Memory B cell (primary cell): ENCODE measurements at regions not wholly inside any gene's neighbourhood (a gene's known extent, or its start where the extent isn't known, plus 50 kb on each side); places are given as distances from the start of the nearest gene placed in this dataset.

Experiments used
- ATAC-seq: fragments of 150-1000 bp; cut with Tn5 transposase; 2 replicates; pipeline ENCODE4 v1.10.0; 2021; ENCODE audit warnings: low read depth, mild to moderate bottlenecking, moderate library complexity
- DNase-seq, 2 donors: peaks; one replicate each; pipeline ENCODE4 v3.0.0; 2022; ENCODE audit warnings: low spot score in 2 of 2
- H3K27ac Mint-ChIP-seq: one replicate; pipeline ENCODE4 v1.8.0; 2022; ENCODE audit warnings: mild to moderate bottlenecking, moderate library complexity, mixed read lengths
- H3K27me3 Mint-ChIP-seq: one replicate; pipeline ENCODE4 v1.8.0; 2022; ENCODE audit warnings: mixed read lengths
- H3K36me3 Mint-ChIP-seq: one replicate; pipeline ENCODE4 v1.8.0; 2022; ENCODE audit warnings: mild to moderate bottlenecking, mixed read lengths
- H3K4me1 Mint-ChIP-seq: one replicate; pipeline ENCODE4 v1.8.0; 2022; ENCODE audit warnings: mixed read lengths
- H3K4me3 Mint-ChIP-seq: one replicate; pipeline ENCODE4 v1.8.0; 2022; ENCODE audit warnings: mild to moderate bottlenecking, moderate library complexity, mixed read lengths
- H3K9me3 Mint-ChIP-seq: one replicate; pipeline ENCODE4 v1.8.0; 2022; ENCODE audit warnings: mixed read lengths

DNA sequence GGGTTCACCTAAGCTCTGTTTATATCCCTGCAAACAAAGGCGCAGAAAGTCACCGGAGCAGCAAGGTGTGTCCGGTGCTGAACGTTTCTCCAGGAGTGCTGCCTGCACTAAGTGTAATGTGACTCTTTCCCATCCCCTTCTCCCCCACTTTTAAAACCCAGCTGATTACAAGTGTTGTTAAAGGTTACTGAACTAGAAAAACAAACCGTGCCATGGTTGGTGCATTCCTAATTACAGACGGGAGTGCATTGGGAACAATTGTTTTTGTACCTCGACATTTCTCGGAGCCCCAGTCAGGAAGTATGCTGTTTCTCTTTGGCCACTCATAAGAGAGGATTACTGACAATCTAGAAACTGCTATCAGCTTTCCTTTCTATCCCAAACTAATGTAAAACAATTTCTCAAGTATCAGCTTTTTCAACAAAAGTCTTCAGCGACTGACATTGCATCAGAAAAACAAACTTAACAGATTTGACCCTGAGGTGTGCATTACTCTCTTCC is 441.0 kb upstream of the SALL1 start:
- Mint-ChIP-seq H3K27ac (no peak overlapping the region), H3K27me3 (no peaks in the 10 kb centered on the region), H3K36me3 (no peaks in the 10 kb centered on the region), H3K9me3 (peaks cover 2% of the 10 kb centered on the region), H3K4me1 (no peaks in the 10 kb centered on the region), H3K4me3 (no peak overlapping the region)
- ATAC-seq, result no peak
- DNase-seq, result no peak

DNA sequence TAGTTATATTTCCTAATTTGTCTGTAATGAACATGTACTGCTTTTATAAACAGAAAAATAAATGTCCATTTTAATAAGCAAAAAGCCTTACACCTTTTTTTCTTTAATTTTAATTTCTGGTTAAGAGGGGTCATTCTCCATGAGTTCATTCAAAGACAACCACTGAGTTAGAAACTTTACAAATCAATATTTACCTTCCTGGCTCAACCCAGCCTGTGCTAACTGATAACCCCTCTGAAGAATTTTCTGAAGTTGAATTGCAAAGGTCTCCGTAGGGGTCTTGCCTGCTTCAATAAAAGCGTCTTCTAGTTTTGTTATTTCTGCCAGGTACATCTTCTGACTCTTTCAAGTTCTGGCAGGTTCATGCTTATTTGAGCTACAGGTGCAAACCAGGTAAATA is 440.4 kb upstream of the SALL1 start:
- DNase-seq (no peak), ATAC-seq (no peak)
- H3K9me3 Mint-ChIP-seq, result peaks cover 2% of the 10 kb centered on the region
- no peaks in the 10 kb centered on the region for H3K4me1 Mint-ChIP-seq
- H3K27me3 Mint-ChIP-seq, result no peaks in the 10 kb centered on the region
- no peak overlapping the region for H3K27ac Mint-ChIP-seq
- no peaks in the 10 kb centered on the region for H3K36me3 Mint-ChIP-seq
- H3K4me3 Mint-ChIP-seq, result no peak overlapping the region

DNA sequence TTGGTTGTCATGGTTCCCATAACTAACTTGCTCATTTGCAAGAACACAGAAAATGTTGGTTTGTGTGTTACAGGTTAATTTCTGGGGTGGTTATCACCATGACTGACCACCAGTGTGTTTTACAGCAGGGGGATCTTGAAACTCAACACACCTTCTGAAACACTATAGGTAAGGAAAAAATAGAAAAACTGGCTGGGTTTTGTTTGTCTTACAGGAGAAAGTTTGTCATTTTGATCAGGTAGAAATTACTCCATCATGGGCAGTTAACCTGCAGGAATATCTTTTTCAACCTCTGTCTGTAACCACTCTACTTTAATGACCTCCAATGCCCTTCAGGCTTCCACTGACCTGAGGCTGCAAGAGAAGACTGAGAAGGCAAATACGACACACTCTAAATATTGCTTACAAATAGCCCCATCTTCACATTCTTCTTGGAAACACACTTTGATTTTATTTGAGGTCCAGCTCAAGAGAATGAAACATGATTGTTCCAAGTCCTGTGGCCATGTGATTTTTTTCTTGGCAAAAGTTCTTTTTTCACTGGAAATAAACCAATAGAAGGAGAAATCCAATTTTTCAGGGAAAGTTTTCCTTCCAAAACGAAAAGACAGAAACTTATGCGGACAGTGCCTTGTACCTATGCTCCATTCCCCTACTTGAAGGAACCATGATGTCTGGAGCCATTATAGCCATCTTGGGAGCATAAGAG is 428.7 kb upstream of the SALL1 start:
- no peaks in the 10 kb centered on the region for H3K4me1 Mint-ChIP-seq
- no peak overlapping the region for H3K4me3 Mint-ChIP-seq
- no peak overlapping the region for H3K27ac Mint-ChIP-seq
- H3K27me3 Mint-ChIP-seq, result no peaks in the 10 kb centered on the region
- no peaks in the 10 kb centered on the region for H3K9me3 Mint-ChIP-seq
- DNase-seq, result no peak
- H3K36me3 Mint-ChIP-seq, result no peaks in the 10 kb centered on the region
- ATAC-seq, result no peak

DNA sequence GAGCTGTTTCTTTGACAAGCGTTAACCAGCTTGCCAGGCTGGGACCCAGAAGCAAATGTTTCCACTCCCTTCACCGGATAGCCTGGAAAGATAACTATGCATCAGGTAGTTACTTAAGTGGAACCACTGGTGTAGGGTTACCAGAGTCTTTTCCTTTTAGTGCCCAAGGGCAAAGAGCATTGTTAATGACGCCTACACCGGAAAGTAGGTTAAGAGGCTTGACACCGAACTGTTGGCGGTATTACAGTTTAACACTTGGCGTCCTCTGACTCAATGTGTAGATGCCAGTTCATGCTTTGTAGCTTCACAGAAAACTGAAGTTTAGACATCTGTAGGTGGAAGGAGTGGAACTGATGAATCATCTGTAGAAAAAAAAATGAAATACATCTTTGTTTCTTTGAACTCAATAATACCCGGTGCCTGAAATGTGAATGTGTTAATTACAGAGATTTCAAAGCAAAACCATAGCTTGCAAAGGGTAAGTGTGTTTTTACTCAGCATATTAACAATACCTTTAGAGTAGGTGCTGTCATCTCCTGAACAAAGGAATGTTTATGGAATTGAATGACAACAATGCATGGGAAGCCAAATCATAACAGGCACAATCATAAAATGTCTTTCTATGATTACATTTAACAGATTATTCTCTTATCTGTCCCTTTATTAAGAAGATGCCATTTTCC is 426.7 kb upstream of the SALL1 start:
- no peak for DNase-seq

DNA sequence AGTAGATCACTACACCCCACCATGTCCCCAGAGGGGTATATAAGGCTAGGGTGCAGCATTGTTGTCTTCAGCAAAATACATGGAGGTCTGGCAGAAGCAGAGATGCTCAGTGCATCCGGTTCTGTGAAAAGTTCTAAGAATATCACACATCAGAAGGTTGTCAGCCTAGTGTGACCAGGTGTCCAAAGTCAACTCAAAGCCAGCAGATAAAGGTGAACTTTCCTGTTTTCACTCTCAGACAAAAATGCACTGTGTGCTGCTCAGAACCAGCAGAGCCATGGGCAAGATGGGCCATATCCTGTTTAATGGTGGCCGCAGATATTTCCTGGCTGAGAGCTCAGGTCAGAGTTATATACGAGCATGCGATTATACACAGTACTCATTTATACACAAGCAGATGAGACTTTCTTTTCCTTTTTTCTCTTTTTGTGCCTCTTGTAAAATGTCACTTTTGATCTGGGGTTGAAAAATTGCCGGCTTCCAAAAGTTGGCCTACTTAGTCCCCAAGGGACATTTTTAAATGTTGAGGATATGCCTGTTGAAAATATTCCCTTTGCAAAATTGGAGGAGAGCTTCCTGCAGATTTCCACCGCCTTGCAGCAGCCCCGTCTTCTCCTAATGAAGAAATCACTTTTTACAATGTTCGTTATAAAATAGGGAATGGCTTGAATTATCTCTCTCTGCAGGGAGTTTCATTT is 425.6 kb upstream of the SALL1 start:
- no peak for ATAC-seq
- Mint-ChIP-seq H3K4me3 (no peak overlapping the region), H3K27ac (no peak overlapping the region), H3K27me3 (no peaks in the 10 kb centered on the region), H3K36me3 (no peaks in the 10 kb centered on the region), H3K9me3 (peaks cover 3% of the 10 kb centered on the region), H3K4me1 (no peaks in the 10 kb centered on the region)
- DNase-seq, result no peak

More for the DNA sequence above, 426.7 kb upstream of the SALL1 start:
- H3K4me1 Mint-ChIP-seq, result no peaks in the 10 kb centered on the region
- no peak overlapping the region for H3K27ac Mint-ChIP-seq
- no peaks in the 10 kb centered on the region for H3K9me3 Mint-ChIP-seq
- ATAC-seq, result no peak
- H3K27me3 Mint-ChIP-seq, result no peaks in the 10 kb centered on the region
- H3K36me3 Mint-ChIP-seq, result no peaks in the 10 kb centered on the region
- H3K4me3 Mint-ChIP-seq, result no peak overlapping the region

DNA sequence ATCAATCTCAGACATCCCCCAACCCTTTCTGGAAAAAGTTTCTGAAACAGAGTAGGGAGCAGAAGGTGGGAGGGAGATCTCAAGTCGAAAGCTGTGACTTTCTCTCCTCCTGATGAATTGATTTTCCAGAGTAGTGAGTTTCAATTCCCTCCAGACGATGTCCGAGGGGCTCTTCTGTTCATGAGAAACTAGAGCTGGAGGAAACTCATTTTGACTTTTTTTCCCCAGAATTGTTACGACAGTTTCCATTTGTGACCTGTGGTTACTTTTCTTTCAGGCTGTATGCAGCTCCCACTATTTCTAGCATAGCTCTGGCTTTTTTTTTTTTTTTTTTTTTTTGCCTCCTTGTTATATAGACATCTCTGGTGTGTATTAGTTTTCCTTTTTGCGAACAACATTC is 422.1 kb upstream of the SALL1 start:
- H3K9me3 Mint-ChIP-seq, result peaks cover 4% of the 10 kb centered on the region
- ATAC-seq (no peak), DNase-seq (no peak)
- H3K4me1 Mint-ChIP-seq, result no peaks in the 10 kb centered on the region
- no peak overlapping the region for H3K4me3 Mint-ChIP-seq
- H3K27ac Mint-ChIP-seq, result no peak overlapping the region
- no peaks in the 10 kb centered on the region for H3K36me3 Mint-ChIP-seq
- H3K27me3 Mint-ChIP-seq, result no peaks in the 10 kb centered on the region

DNA sequence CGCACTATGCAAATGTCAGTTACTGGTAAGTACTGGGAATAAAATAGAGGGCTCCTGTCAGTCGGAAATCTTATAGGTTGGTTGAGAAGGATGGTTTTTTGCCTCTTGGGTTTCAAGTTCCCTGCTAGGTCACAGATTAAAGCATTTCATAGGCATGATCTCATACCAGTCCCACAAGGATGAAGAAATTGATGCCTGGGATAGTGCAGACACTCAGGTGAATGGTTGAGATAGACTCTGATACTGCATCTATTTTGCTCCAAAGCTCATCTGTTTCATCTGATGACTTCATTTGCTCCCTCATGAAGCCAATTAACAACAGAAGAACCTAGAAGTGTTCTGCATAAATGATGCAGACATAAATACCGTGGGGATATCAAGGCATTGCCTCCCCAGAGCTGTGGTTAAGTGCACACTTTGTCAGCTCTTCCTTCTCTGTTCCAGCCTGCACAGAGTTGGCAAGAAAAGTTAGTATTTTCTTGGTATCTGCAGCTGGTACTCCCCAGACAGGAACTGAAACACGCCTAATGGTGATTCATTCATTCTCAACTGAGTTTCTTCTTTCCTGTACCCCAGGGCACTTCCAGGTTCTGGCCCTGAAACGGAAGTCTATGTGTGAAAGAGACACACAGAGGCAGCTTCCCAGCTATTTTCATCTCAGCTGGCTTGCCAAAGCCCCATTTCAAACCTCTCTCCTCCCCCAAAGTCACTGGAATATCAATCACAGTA is 418.3 kb upstream of the SALL1 start:
- ATAC-seq (no peak), DNase-seq (no peak)
- Mint-ChIP-seq H3K27ac (no peak overlapping the region), H3K4me1 (no peaks in the 10 kb centered on the region), H3K9me3 (peaks cover 11% of the 10 kb centered on the region), H3K27me3 (no peaks in the 10 kb centered on the region), H3K4me3 (no peak overlapping the region), H3K36me3 (no peaks in the 10 kb centered on the region)

DNA sequence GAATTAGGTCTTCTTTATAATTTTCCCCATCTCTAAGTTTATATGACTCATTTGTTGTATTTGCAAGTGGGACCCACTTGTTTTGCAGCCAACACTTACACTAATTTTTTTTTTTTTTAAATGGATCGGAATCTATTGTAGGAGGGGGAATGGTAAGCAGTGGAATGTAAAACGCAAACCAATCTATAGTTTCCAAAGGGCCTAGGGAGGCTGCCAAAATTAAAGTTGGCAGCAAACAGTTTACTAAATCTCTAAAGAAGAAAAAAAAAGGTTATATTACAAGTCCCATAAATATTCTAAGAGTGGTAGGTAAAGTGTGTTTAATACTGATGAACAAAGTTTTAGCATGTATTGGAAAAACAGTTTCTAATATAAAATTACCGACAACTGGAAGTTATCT is 416.8 kb upstream of the SALL1 start:
- Mint-ChIP-seq H3K27me3 (no peaks in the 10 kb centered on the region), H3K4me1 (no peaks in the 10 kb centered on the region)

DNA sequence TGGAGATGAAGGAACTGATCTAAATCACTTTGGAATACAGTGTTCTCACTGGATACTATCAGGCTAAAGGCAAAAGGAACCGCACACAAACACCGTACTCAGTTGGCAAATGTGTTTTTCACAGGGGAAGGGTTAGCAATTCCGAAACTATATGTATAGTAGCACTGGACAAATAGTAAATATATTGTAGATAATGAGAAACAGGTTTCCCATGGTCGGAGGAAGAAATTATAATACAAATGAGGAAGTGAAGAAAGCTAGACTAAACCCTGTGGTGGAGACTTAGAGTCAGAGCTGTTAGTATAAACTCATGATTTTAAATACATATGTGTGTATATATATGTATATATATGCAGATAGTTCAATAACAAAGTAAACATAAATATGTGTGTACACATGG is 414.1 kb upstream of the SALL1 start:
- H3K36me3 Mint-ChIP-seq, result no peaks in the 10 kb centered on the region
- ATAC-seq (no peak), DNase-seq (no peak)
- no peaks in the 10 kb centered on the region for H3K27me3 Mint-ChIP-seq
- H3K27ac Mint-ChIP-seq, result no peak overlapping the region
- peaks cover 9% of the 10 kb centered on the region for H3K9me3 Mint-ChIP-seq
- no peaks in the 10 kb centered on the region for H3K4me1 Mint-ChIP-seq
- no peak overlapping the region for H3K4me3 Mint-ChIP-seq

More for the DNA sequence above, 416.8 kb upstream of the SALL1 start:
- Mint-ChIP-seq H3K9me3 (peaks cover 12% of the 10 kb centered on the region), H3K27ac (no peak overlapping the region), H3K36me3 (no peaks in the 10 kb centered on the region), H3K4me3 (no peak overlapping the region)
- DNase-seq (no peak), ATAC-seq (no peak)

DNA sequence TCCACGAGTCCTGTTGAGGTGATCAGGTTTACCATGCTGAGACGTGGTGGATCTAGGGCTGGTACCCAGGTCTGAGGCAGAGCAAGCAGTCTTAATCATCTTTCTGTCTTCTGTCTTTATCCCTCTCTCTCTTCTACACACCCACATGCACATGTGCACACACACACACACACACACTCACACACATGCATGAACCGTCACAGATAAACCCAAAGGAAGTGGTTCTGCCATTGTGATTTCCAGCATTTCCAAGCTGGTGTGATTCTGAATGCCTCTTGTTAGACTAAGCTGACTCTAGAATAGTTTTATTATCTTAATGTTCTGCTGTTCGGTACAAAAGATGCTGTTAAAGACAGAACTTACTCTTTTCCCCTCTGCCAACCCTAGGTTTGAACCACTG is 411.8 kb upstream of the SALL1 start:
- H3K27ac Mint-ChIP-seq, result no peak overlapping the region
- H3K27me3 Mint-ChIP-seq, result no peaks in the 10 kb centered on the region
- no peaks in the 10 kb centered on the region for H3K36me3 Mint-ChIP-seq
- ATAC-seq, result no peak
- H3K9me3 Mint-ChIP-seq, result peaks cover 10% of the 10 kb centered on the region
- H3K4me3 Mint-ChIP-seq, result no peak overlapping the region
- no peak for DNase-seq
- no peaks in the 10 kb centered on the region for H3K4me1 Mint-ChIP-seq

DNA sequence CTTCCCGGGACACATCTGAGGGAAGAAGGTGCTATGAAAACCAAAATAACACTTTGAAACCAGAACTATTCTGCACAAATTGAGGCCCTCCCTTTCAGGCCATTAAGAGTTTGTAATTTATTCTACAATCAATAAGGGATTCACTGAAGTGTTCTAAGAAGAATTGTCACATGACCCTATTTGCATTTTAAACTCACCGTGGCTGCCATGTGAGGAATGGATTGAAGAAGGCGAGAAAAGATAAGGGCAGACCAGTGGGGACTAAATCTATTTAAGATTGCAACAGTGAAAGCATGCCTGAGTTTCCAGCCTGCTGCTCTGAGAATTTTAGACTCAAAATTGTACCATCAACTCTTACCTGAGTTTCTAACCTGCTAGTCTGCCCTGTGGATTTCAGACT is 408.8 kb upstream of the SALL1 start:
- H3K9me3 Mint-ChIP-seq, result peaks cover 12% of the 10 kb centered on the region
- H3K36me3 Mint-ChIP-seq, result no peaks in the 10 kb centered on the region
- no peak for DNase-seq
- no peak overlapping the region for H3K4me3 Mint-ChIP-seq
- H3K27ac Mint-ChIP-seq, result no peak overlapping the region
- ATAC-seq, result no peak
- H3K27me3 Mint-ChIP-seq, result no peaks in the 10 kb centered on the region
- H3K4me1 Mint-ChIP-seq, result no peaks in the 10 kb centered on the region

DNA sequence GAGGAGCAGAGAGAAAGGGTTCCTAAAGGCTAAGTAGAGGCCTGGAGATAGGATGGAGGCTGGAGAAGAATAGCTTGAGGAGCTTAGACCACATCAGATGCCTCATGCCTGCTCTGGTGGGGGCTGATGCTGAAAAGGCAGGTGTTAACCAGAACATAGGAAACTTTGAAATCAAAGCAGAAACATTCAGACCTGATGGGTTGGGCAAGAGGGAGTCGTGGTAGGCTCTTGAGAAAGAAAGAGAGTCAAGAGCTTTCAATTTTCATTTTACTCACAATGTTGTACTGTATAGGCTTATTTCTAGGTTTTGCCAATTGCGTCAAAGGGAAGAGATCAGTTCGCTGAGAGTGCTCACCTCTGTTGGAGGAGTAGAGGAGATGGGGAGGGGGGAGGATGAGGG is 406.6 kb upstream of the SALL1 start:
- H3K4me1 Mint-ChIP-seq, result no peaks in the 10 kb centered on the region
- no peak overlapping the region for H3K4me3 Mint-ChIP-seq
- DNase-seq (no peak), ATAC-seq (no peak)
- peaks cover 7% of the 10 kb centered on the region for H3K9me3 Mint-ChIP-seq
- no peak overlapping the region for H3K27ac Mint-ChIP-seq
- H3K36me3 Mint-ChIP-seq, result no peaks in the 10 kb centered on the region
- H3K27me3 Mint-ChIP-seq, result no peaks in the 10 kb centered on the region

DNA sequence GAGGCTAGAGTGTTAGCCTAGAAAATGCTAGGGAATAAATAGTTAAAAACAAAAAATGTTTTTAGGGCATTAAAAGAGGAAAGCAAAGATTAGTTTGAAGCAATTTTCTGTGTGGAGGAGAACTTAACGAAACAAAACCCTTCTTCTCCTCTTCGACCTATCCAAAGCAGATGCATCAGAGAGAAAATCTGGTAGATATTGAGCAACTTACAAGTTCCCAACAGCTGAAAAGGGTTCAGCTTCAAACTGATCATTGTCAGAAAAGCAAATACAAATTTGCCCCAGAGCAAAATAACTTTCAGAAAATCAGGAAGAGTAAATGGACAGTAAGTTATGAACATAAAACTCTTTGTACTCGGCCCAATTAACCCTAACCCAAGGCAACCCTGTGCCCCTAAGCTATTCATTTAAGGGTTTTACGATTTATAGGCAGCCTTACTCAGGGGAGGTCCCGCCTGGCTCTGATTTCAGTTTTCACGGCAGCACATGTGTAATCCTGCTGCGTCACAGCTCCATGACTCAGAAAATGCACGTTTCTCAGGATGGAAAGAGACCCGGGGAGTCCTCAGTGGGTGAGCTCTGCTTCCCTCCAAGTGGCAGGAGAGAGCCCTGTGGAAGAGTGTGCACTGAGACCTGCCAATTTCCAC is 405.7 kb upstream of the SALL1 start:
- Mint-ChIP-seq H3K9me3 (peaks cover 7% of the 10 kb centered on the region), H3K36me3 (no peaks in the 10 kb centered on the region), H3K4me1 (no peaks in the 10 kb centered on the region), H3K4me3 (no peak overlapping the region), H3K27me3 (no peaks in the 10 kb centered on the region), H3K27ac (no peak overlapping the region)
- DNase-seq, result no peak
- no peak for ATAC-seq
